SK-N-MC (cell line): ENCODE measurements at regions not wholly inside any gene's neighbourhood (a gene's known extent, or its start where the extent isn't known, plus 50 kb on each side); places are given as distances from the start of the nearest gene placed in this dataset.

Experiments
- DNase-seq: peaks from one replicate; pipeline ENCODE4 v3.0.0-alpha.2; 2011; ENCODE audit warnings: low read depth, low spot score
- H3K27ac ChIP-seq: fragments of 200-600 bp; sonication (generic); 2 replicates; pipeline ENCODE4 v1.5.1; 2016; ENCODE audit warnings: mixed run types
- H3K36me3 ChIP-seq: fragments of 200-600 bp; sonication (generic); 2 replicates; pipeline ENCODE4 v1.6.1; 2017; ENCODE audit warnings: antibody characterized with exemption, low read length, mixed read lengths; ENCODE audit not compliant: insufficient read depth
- H3K4me3 ChIP-seq: fragments of 200-600 bp; sonication (generic); 2 replicates; pipeline ENCODE4 v1.5.1; 2016
- H3K9ac ChIP-seq: fragments of 200-600 bp; sonication (generic); 2 replicates; pipeline ENCODE4 v1.8.0; 2017; ENCODE audit warnings: mixed run types, mixed read lengths; ENCODE audit not compliant: insufficient read length
- H3K9me3 ChIP-seq: fragments of 200-600 bp; sonication (generic); 2 replicates; pipeline ENCODE4 v1.6.1; 2017; ENCODE audit warnings: low read depth, mild to moderate bottlenecking, antibody characterized with exemption, low read length, moderate library complexity, mixed read lengths
- FOXP2 ChIP-seq: optimal IDR thresholded peaks from 2 replicates; pipeline ENCODE3; 2011; ENCODE audit warnings: mild to moderate bottlenecking, moderate library complexity; ENCODE audit not compliant: insufficient read depth; ENCODE audit errors: extremely low read length, control extremely low read depth

- H3K36me3 ChIP-seq, result no peaks in the 10 kb centered on the region
- H3K4me3 ChIP-seq, result no peak overlapping the region
- no peak overlapping the region for H3K9ac ChIP-seq
- no peak for TF ChIP-seq FOXP2
- no peaks in the 10 kb centered on the region for H3K9me3 ChIP-seq
- DNase-seq, result no peak
- no peak overlapping the region for H3K27ac ChIP-seq
Measured at GRCh38 chr6:98783578-98783977, 50.8 kb upstream of the POU3F2 start.
